HL-60 (cell line): ENCODE measurements at regions not wholly inside any gene's neighbourhood (a gene's known extent, or its start where the extent isn't known, plus 50 kb on each side); places are given as distances from the start of the nearest gene placed in this dataset.

Source experiments
- POLR2AphosphoS5 ChIP-seq: IDR thresholded peaks from 2 replicates; pipeline ENCODE4 v1.6.1; 2012; ENCODE audit warnings: low read depth
- SPI1 ChIP-seq: IDR thresholded peaks from 2 replicates; pipeline ENCODE4 v1.6.1; 2012; ENCODE audit warnings: low read depth, mild to moderate bottlenecking, borderline replicate concordance
- TF ChIP-seq, protein P1 (sequence below): IDR thresholded peaks from one replicate; pipeline ENCODE4 v1.5.1; 2011; ENCODE audit warnings: low read length, control low read depth, inconsistent platforms; ENCODE audit not compliant: insufficient read depth

DNA sequence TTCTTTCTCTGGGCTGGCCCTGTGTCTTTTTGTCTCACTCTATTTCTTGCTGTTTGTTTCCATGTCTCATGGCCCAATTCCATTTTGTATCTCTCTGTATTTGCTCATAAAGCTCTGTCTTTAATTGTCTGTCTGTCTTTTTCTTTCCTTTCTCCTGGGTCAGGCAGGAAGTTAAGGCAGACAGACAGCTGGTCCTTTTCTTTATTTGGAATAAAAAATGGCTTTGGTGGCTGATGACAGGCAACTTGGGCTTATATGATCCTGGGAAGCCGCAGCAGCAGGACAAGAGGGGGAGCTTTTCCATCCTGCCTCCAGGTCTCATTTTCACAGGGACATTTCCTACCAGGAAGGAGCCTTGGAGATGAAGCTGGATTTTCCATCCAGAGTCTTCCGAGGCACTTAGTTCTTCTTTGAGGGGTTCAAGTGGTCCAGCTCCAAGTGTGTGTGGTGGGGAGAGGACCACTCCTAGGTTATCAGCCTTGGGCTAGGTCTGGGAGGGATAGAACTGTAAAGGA is 138.7 kb downstream of the TDRD15 start:
- TF ChIP-seq, protein P1, sequence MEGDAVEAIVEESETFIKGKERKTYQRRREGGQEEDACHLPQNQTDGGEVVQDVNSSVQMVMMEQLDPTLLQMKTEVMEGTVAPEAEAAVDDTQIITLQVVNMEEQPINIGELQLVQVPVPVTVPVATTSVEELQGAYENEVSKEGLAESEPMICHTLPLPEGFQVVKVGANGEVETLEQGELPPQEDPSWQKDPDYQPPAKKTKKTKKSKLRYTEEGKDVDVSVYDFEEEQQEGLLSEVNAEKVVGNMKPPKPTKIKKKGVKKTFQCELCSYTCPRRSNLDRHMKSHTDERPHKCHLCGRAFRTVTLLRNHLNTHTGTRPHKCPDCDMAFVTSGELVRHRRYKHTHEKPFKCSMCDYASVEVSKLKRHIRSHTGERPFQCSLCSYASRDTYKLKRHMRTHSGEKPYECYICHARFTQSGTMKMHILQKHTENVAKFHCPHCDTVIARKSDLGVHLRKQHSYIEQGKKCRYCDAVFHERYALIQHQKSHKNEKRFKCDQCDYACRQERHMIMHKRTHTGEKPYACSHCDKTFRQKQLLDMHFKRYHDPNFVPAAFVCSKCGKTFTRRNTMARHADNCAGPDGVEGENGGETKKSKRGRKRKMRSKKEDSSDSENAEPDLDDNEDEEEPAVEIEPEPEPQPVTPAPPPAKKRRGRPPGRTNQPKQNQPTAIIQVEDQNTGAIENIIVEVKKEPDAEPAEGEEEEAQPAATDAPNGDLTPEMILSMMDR = no peak
- no peak for TF ChIP-seq SPI1
- TF ChIP-seq POLR2AphosphoS5 = no peak
